Chondrocyte (in vitro differentiated cells): ENCODE measurements at regions not wholly inside any gene's neighbourhood (a gene's known extent, or its start where the extent isn't known, plus 50 kb on each side); places are given as distances from the start of the nearest gene placed in this dataset.

Experiments
- DNase-seq: peaks from one replicate; pipeline ENCODE4 v3.0.0; 2021; ENCODE audit warnings: mixed read lengths, low spot score
- H3K27ac Mint-ChIP-seq: one replicate; pipeline ENCODE4 v1.8.0; 2021; ENCODE audit warnings: mild to moderate bottlenecking, moderate library complexity, mixed read lengths; ENCODE audit not compliant: unreplicated experiment
- H3K27me3 Mint-ChIP-seq: 2 replicates; pipeline ENCODE4 v1.8.0; 2021; ENCODE audit warnings: low read depth, mixed read lengths
- H3K36me3 Mint-ChIP-seq: 2 replicates; pipeline ENCODE4 v1.8.0; 2021; ENCODE audit warnings: low read depth, mixed read lengths
- H3K4me1 Mint-ChIP-seq: 2 replicates; pipeline ENCODE4 v1.8.0; 2021; ENCODE audit warnings: low read depth, mild to moderate bottlenecking, mixed read lengths
- H3K4me3 Mint-ChIP-seq: one replicate; pipeline ENCODE4 v1.8.0; 2021; ENCODE audit warnings: mild to moderate bottlenecking, moderate library complexity, mixed read lengths; ENCODE audit not compliant: unreplicated experiment
- H3K9me3 Mint-ChIP-seq: 2 replicates; pipeline ENCODE4 v1.8.0; 2021; ENCODE audit warnings: low read depth, mixed read lengths
- CTCF ChIP-seq: fragments of 200-600 bp; sonication (generic); IDR thresholded peaks from 2 replicates; pipeline ENCODE4 v1.5.0; 2021; ENCODE audit warnings: antibody characterized with exemption, mild to moderate bottlenecking, moderate library complexity

GRCh38 chr16:86107215-86107825, 208.4 kb downstream of the IRF8 start:
- Mint-ChIP-seq H3K9me3 (peaks cover 3% of the 10 kb centered on the region), H3K27me3 (peaks cover 35% of the 10 kb centered on the region), H3K4me1 (no peaks in the 10 kb centered on the region), H3K36me3 (no peaks in the 10 kb centered on the region), H3K4me3 (no peak overlapping the region), H3K27ac (no peak overlapping the region)
- TF ChIP-seq CTCF = no peak
- no peak for DNase-seq

DNA sequence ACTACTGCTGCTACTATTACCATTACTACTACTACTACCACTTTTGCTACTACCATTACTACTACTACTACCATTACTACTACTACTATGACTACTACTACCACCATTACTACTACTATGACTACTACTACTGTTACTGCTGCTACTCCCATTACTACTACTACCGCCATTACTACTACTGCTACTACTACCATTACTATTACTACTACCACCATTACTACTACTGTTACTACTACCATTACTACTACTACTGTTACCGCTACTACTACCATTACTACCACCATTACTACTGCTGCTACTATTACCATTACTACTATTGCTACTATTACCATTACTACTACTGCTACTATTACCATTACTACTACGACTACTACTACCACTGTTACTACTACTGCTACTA, 209.1 kb downstream of the IRF8 start:
- no peak overlapping the region for H3K4me3 Mint-ChIP-seq
- H3K4me1 Mint-ChIP-seq = no peaks in the 10 kb centered on the region
- peaks cover 3% of the 10 kb centered on the region for H3K9me3 Mint-ChIP-seq
- H3K27me3 Mint-ChIP-seq = peaks cover 34% of the 10 kb centered on the region
- no peak for TF ChIP-seq CTCF
- no peak overlapping the region for H3K27ac Mint-ChIP-seq
- DNase-seq = no peak
- H3K36me3 Mint-ChIP-seq = no peaks in the 10 kb centered on the region

- TF ChIP-seq CTCF = no peak
- Mint-ChIP-seq H3K27me3 (peaks cover 21% of the 10 kb centered on the region), H3K36me3 (no peaks in the 10 kb centered on the region), H3K9me3 (peaks cover 3% of the 10 kb centered on the region), H3K4me1 (no peaks in the 10 kb centered on the region), H3K27ac (no peak overlapping the region), H3K4me3 (no peak overlapping the region)
- DNase-seq = no peak
These were observed 211.2 kb downstream of the IRF8 start for GRCh38 chr16:86110134-86110533.

DNA sequence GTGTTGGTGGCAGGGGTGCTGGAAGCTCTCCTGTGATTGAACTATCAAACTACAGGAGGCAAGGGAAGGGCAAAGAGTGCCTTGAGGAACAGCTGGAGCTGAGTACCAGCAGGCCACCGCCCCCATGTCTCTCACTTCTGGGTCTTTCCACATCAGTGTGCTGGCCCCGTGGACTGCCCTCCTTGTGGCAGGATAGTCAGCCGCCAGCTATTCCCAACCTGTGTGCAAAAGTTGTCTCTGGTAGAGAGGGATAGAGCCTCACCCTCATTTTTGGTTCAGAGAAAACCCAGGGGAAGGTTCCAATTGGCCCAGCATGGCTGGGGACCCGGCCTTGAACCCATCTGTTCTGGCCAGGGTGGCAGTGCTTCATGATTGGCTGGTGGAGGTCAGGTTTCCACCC, 211.8 kb downstream of the IRF8 start:
- TF ChIP-seq CTCF = no peak
- no peak overlapping the region for H3K4me3 Mint-ChIP-seq
- no peaks in the 10 kb centered on the region for H3K4me1 Mint-ChIP-seq
- H3K36me3 Mint-ChIP-seq = no peaks in the 10 kb centered on the region
- peaks cover 25% of the 10 kb centered on the region for H3K27me3 Mint-ChIP-seq
- peaks cover 3% of the 10 kb centered on the region for H3K9me3 Mint-ChIP-seq
- H3K27ac Mint-ChIP-seq = no peak overlapping the region
- DNase-seq = no peak

DNA sequence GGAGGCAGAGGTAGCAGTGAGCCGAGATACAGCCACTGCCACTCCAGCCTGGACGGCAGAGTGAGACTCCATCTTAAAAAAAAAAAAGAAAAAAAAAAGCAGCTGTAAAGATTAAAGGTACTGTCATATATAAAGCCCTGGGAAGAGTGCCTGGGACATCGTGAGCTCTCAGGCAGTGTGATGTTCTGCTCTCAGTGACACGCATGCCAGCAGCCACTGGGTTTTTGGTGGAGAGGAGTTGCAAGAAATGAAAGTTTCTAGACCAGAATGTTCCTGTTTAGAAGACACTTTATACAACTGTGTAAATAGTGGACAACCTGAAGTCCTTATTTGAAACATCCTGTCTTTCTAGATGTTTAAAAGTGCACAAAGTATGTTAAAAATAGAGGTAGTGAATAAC, 213.2 kb downstream of the IRF8 start:
- Mint-ChIP-seq H3K9me3 (peaks cover 3% of the 10 kb centered on the region), H3K4me1 (no peaks in the 10 kb centered on the region), H3K27ac (no peak overlapping the region), H3K4me3 (no peak overlapping the region), H3K27me3 (peaks cover 33% of the 10 kb centered on the region), H3K36me3 (no peaks in the 10 kb centered on the region)
- DNase-seq = no peak
- TF ChIP-seq CTCF = no peak
